Esophagus muscularis mucosa (tissue), 3 donors: ENCODE measurements at regions not wholly inside any gene's neighbourhood (a gene's known extent, or its start where the extent isn't known, plus 50 kb on each side); places are given as distances from the start of the nearest gene placed in this dataset.

Experiments
- CTCF ChIP-seq, 3 experiments: fragments of 200-600 bp in 2 of 3; fragments of 450-650 bp in 1 of 3; sonication (generic) in 2 of 3; IDR thresholded peaks; one replicate each; pipeline ENCODE4 v1.5.1; 2017 to 2019; ENCODE audit warnings: antibody characterized with exemption in 3 of 3, mild to moderate bottlenecking in 2 of 3, moderate library complexity in 1 of 3
- EP300 ChIP-seq: sonication (generic); formaldehyde crosslinking; IDR thresholded peaks from one replicate; pipeline ENCODE4 v1.6.1; 2017; ENCODE audit warnings: antibody characterized with exemption

GRCh38 chr1:4975856-4976255 lies 321.4 kb downstream of the AJAP1 start:
- no peak for TF ChIP-seq CTCF (IDR thresholded peaks at IDR 0.05)
- TF ChIP-seq EP300, result no peak
